GM12892 (cell line): ENCODE measurements at regions not wholly inside any gene's neighbourhood (a gene's known extent, or its start where the extent isn't known, plus 50 kb on each side); places are given as distances from the start of the nearest gene placed in this dataset.

Experiments
- POLR2A ChIP-seq: IDR thresholded peaks from 2 replicates; pipeline ENCODE4 v1.6.1; 2011; ENCODE audit warnings: low read depth, low read length, control low read depth
- POLR2AphosphoS5 ChIP-seq: IDR thresholded peaks from 2 replicates; pipeline ENCODE4 v1.6.1; 2011; ENCODE audit warnings: low read depth, low read length, control low read depth

- TF ChIP-seq POLR2AphosphoS5: no peak
- no peak for TF ChIP-seq POLR2A
These were observed 220.2 kb upstream of the CD96 start for GRCh38 chr3:111321786-111322185.
